ENCODE measurements at regions not wholly inside any gene's neighbourhood (a gene's known extent, or its start where the extent isn't known, plus 50 kb on each side); places are given as distances from the start of the nearest gene placed in this dataset.

GRCh38 chr11:23789938-23790371, 706.9 kb upstream of the LUZP2 start:
- TF ChIP-seq CTCF (IDR thresholded peaks at IDR 0.05 in 4 of 5, conservative IDR thresholded peaks at IDR 0.05 in 1 of 5) (no peak), POLR2A (IDR thresholded peaks at IDR 0.05) (no peak)
